WTC11 (cell line): ENCODE measurements at regions not wholly inside any gene's neighbourhood (a gene's known extent, or its start where the extent isn't known, plus 50 kb on each side); places are given as distances from the start of the nearest gene placed in this dataset.

ENCODE experiments used
- CREB1 ChIP-seq: sonication (generic); formaldehyde crosslinking; IDR thresholded peaks from 2 replicates; pipeline ENCODE4 v1.8.0; 2023; ENCODE audit warnings: mild to moderate bottlenecking, missing genetic modification reagents
- IRF2 ChIP-seq: sonication (generic); formaldehyde crosslinking; IDR thresholded peaks from 2 replicates; pipeline ENCODE4 v1.8.0; 2022; ENCODE audit warnings: low read depth, missing genetic modification reagents, borderline replicate concordance
- TF ChIP-seq, protein P1 (sequence below): sonication (generic); formaldehyde crosslinking; IDR thresholded peaks from 2 replicates; pipeline ENCODE4 v1.8.0; 2023; ENCODE audit warnings: missing genetic modification reagents, mild to moderate bottlenecking, borderline replicate concordance

DNA sequence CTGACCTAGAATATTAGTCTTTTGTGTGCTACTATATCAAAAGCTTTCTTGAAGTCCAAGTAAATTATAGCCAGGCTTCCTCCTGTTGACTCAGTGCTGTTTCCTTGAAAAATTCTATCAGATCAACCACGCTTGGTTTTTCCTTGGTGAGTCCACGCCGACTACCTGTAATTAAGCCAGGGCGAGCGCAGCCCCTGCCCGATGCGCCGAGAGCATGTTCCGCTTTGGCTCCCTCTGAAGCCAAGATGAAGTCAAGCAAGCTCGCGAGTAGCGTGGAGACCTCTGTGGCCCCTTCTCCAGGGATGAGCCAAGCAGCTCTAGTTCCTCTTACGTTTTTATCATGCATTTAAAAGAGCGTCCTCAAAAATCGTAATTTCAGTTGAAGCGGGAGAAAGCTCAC is 641.2 kb downstream of the CDH26 start:
- TF ChIP-seq CREB1 (CRISPR knock-in tag) (no peak), IRF2 (CRISPR knock-in tag) (no peak)
- TF ChIP-seq, protein P1, sequence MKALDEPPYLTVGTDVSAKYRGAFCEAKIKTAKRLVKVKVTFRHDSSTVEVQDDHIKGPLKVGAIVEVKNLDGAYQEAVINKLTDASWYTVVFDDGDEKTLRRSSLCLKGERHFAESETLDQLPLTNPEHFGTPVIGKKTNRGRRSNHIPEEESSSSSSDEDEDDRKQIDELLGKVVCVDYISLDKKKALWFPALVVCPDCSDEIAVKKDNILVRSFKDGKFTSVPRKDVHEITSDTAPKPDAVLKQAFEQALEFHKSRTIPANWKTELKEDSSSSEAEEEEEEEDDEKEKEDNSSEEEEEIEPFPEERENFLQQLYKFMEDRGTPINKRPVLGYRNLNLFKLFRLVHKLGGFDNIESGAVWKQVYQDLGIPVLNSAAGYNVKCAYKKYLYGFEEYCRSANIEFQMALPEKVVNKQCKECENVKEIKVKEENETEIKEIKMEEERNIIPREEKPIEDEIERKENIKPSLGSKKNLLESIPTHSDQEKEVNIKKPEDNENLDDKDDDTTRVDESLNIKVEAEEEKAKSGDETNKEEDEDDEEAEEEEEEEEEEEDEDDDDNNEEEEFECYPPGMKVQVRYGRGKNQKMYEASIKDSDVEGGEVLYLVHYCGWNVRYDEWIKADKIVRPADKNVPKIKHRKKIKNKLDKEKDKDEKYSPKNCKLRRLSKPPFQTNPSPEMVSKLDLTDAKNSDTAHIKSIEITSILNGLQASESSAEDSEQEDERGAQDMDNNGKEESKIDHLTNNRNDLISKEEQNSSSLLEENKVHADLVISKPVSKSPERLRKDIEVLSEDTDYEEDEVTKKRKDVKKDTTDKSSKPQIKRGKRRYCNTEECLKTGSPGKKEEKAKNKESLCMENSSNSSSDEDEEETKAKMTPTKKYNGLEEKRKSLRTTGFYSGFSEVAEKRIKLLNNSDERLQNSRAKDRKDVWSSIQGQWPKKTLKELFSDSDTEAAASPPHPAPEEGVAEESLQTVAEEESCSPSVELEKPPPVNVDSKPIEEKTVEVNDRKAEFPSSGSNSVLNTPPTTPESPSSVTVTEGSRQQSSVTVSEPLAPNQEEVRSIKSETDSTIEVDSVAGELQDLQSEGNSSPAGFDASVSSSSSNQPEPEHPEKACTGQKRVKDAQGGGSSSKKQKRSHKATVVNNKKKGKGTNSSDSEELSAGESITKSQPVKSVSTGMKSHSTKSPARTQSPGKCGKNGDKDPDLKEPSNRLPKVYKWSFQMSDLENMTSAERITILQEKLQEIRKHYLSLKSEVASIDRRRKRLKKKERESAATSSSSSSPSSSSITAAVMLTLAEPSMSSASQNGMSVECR (CRISPR knock-in tag): no peak
